Sciatic nerve (tissue), 2 donors: ENCODE measurements at regions not wholly inside any gene's neighbourhood (a gene's known extent, or its start where the extent isn't known, plus 50 kb on each side); places are given as distances from the start of the nearest gene placed in this dataset.
A peak's percentile ranks its signal among the peaks of the same experiment; 100 is the strongest.

ENCODE experiments used
- ATAC-seq: fragments of 200-7000 bp; cut with Tn5 transposase; one replicate; pipeline ENCODE4 v1.9.1; 2020; ENCODE audit warnings: mild to moderate bottlenecking, moderate library complexity
- DNase-seq: peaks from one replicate; pipeline ENCODE4 v3.0.0-alpha.2; 2020; ENCODE audit warnings: low spot score
- intact Hi-C: fragments of 100-400 bp; cut with DNase I; formaldehyde crosslinking; loops from one replicate; pipeline ENCODE4 v1.14.2; 2022
- donor health status: DM: no; HTN: no; CAD: no.
- donor health status: DM: no; HTN: no; CAD: no.

GRCh38 chr6:18846327-18846726 lies 459.2 kb downstream of the RNF144B start:
- no peak for DNase-seq
- ATAC-seq = no peak
- intact Hi-C loops = no loop called here

GRCh38 chr6:18861204-18861603 lies 474.1 kb downstream of the RNF144B start:
- ATAC-seq = no peak
- intact Hi-C loops = no loop called here

GRCh38 chr6:18883268-18883667 lies 496.1 kb downstream of the RNF144B start:
- ATAC-seq (no peak), DNase-seq (no peak)
- intact Hi-C loops = no loop called here

More at GRCh38 chr6:18861204-18861603, 474.1 kb downstream of the RNF144B start:
- DNase-seq = no peak

GRCh38 chr6:18883851-18884250 lies 496.7 kb downstream of the RNF144B start:
- ATAC-seq (no peak), DNase-seq (no peak)
- intact Hi-C loops = no loop called here

GRCh38 chr6:18893540-18894269 lies 506.6 kb downstream of the RNF144B start:
- no peak for ATAC-seq
- intact Hi-C loops = no loop called here
- DNase-seq = no peak

- DNase-seq = no peak
- intact Hi-C loops = no loop called here
- ATAC-seq = no peak
Observed at GRCh38 chr6:18897350-18897749, 510.2 kb downstream of the RNF144B start.

- intact Hi-C loops = loop anchor here (5.0 kb wide), 1 partner anchor 1063 kb away; no protein-coding TSS in a partner anchor
- ATAC-seq (no peak), DNase-seq (no peak)
Observed at GRCh38 chr6:18904681-18905080, 517.5 kb downstream of the RNF144B start.

- ATAC-seq (no peak), DNase-seq (no peak)
- intact Hi-C loops = no loop called here
Observed at GRCh38 chr6:18920701-18921100, 533.6 kb downstream of the RNF144B start.

- no peak for DNase-seq
- ATAC-seq = no peak
- intact Hi-C loops = no loop called here
Observed at GRCh38 chr6:18931086-18931485, 543.9 kb downstream of the RNF144B start.

GRCh38 chr6:18958146-18958545 lies 571.0 kb downstream of the RNF144B start:
- DNase-seq (no peak), ATAC-seq (no peak)
- intact Hi-C loops = no loop called here

- DNase-seq (no peak), ATAC-seq (no peak)
- intact Hi-C loops = no loop called here
Observed at GRCh38 chr6:18961566-18961965, 574.4 kb downstream of the RNF144B start.

GRCh38 chr6:18962361-18962905 lies 575.3 kb downstream of the RNF144B start:
- no peak for DNase-seq

GRCh38 chr6:18963439-18963838 lies 576.3 kb downstream of the RNF144B start:
- DNase-seq (no peak), ATAC-seq (no peak)
- intact Hi-C loops = no loop called here

More at GRCh38 chr6:18962361-18962905, 575.3 kb downstream of the RNF144B start:
- intact Hi-C loops = no loop called here
- no peak for ATAC-seq

- ATAC-seq (no peak), DNase-seq (no peak)
- intact Hi-C loops = no loop called here
Observed at GRCh38 chr6:18973251-18973650, 586.1 kb downstream of the RNF144B start.

GRCh38 chr6:18976091-18976490 lies 588.9 kb downstream of the RNF144B start:
- intact Hi-C loops = no loop called here
- ATAC-seq (no peak), DNase-seq (no peak)

GRCh38 chr6:18976966-18977365 lies 589.8 kb downstream of the RNF144B start:
- ATAC-seq = no peak
- DNase-seq = no peak
- intact Hi-C loops = no loop called here

- intact Hi-C loops = no loop called here
- DNase-seq = no peak
- peak; percentile 77 for ATAC-seq
Observed at GRCh38 chr6:18978337-18979128, 591.4 kb downstream of the RNF144B start.

- DNase-seq (no peak), ATAC-seq (no peak)
- intact Hi-C loops = no loop called here
Observed at GRCh38 chr6:18985061-18985460, 597.9 kb downstream of the RNF144B start.

GRCh38 chr6:18985996-18986395 lies 598.8 kb downstream of the RNF144B start:
- ATAC-seq (no peak), DNase-seq (no peak)
- intact Hi-C loops = no loop called here

GRCh38 chr6:18988636-18989035 lies 601.5 kb downstream of the RNF144B start:
- ATAC-seq = no peak
- DNase-seq = no peak
- intact Hi-C loops = no loop called here
